Hematopoietic multipotent progenitor cell treated with erythropoietin and hydrocortisone succinate and interleukin-3 and kit ligand, for 17 days (in vitro differentiated cells): ENCODE measurements at regions not wholly inside any gene's neighbourhood (a gene's known extent, or its start where the extent isn't known, plus 50 kb on each side); places are given as distances from the start of the nearest gene placed in this dataset.
"Not testable (repeated sequence)": the region's sequence is repeated elsewhere in the genome, so short reads cannot be mapped to it uniquely, and the experiment has no call there.

ENCODE experiments used
- DNase-seq: peaks from one replicate; pipeline ENCODE4 v3.0.0-alpha.2; 2015; ENCODE audit warnings: low spot score

DNA sequence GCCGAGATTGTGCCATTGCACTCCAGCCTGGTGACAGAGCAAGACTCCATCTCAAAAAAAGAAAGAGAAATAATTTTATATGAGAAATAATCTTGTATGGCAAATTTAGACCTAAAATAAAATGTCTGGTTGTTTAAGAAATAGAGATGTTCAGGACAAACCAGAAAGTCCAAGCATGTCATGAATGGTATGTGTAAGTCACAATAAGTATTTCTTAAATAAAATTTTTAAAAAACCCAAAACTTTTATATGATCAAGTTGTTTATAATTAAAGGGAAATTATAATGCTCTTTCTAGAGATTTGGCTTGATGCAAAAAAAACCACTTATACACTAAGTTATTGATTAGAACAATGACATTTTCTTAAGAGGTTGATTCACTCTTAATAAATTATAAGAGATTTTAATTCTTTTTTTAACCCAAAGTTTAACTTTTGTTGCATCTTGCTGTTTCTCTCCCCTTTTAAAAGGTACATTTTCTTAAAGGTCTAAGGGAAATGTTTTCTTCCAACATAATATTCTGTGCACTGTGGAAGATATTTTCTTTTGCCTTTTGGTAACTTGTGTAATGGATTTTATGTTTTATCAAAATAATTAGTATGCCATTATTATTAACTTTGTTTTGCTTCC is 105.7 kb downstream of the RTP4 start:
- no peak for DNase-seq

DNA sequence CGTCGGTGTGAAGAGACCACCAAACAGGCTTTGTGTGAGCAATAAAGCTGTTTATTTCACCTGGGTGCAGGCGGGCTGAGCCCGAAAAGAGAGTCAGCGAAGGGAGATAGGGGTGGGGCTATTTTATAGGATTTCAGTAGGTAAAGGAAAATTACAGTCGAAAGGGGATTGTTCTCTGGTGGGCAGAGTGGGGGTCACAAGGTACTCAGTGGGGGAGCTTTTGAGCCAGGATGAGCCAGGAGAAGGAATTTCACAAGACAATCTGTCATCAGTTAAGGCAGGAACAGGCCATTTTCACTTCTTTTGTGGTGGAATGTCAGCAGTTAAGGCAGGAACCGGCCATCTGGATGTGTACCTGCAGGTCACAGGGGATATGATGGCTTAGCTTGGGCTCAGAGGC is 98.1 kb downstream of the RTP4 start:
- DNase-seq, result not testable (repeated sequence)

- no peak for DNase-seq
Observed at GRCh38 chr3:187465503-187465902, 97.3 kb downstream of the RTP4 start.

DNA sequence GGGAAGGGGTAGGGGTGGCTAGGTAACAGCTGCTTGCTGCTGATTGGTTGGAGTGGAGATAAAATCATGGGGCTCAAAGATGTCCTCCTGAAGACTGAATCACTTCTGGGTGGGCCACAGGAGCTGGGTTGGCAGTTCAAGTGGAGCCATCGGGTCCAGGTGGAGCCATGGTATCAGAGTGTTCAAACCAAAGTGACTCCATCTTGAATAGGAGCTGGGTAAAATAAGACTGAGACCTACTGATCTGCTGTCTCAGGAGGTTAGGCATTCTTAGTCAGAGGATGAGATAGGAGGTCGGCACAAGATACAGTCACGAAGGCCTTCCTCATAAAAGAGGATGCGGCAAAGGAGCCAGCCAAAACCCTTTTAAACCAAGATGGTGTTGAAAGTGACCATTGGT is 96.5 kb downstream of the RTP4 start:
- no peak for DNase-seq

DNA sequence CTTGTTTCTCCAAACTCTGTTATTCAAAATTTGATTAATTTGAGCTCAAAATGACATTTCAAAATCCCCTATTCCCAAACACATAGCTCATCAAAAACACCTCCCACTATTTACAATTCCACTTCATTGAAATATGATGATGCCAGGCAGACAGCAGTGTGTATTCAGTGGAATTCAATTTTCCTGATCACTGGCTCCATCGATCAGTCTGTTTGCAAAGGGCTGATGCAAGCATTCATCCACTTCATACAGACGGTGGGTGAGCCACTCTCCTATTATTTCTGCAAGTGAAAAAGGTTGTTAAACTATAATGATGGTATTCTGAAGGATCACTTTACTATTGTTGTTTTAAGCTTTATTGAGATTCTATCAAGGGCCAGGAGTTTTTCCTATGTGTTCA is 90.7 kb downstream of the RTP4 start:
- no peak for DNase-seq

DNA sequence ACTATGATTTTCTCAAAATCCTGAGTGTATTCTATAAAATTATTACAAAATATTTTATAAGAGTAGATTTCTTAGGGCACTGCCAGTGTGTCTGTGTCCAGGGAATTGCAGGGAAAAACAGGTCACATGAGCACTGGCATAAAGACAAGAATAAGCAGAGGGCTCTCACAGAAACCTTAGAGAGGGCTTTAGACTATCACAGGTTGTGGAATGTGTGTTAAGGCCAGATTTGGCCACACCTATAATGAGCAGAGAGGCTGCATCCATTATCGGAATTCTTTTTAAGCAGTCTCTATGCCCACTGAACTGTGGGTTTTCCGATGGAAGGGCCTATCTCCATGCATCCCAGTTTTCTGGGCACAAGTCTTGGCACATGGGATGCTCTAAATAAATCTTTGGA is 90.2 kb downstream of the RTP4 start:
- DNase-seq, result no peak

- no peak for DNase-seq
Observed at GRCh38 chr3:187456250-187456649, 88.1 kb downstream of the RTP4 start.

DNA sequence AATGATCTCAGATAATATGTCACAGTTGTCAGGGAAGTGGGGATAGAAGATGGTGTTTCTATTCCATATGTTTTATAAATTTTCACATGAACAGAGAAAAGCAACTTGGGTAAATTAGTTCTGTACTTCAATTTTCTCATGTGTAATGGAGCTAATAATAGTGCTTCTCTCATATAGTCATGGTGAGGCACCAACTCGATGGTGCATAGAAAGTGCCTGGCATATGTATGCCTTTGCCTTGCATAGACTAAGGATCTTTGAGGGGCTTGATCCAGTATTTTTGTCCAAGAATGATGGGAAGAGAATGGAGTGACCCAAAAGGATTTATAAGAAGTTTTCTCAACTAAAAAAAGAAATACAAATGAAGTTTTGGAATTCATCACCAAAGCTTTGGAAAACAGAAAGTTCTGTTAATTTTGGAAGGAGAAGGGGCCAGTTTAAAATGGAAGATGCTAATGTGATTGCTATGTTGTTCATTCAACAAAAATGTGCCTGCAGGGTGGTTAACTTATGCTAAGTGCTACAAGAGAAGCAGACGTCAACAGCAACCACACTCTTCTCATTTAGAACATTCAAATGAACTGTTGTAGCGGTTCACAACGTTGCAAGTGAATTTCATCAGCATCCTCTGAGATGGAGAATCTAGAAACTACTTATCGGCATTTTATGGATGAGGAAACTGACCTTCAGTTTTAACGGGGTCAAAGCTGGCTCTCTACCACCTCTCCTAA is 86.1 kb downstream of the RTP4 start:
- DNase-seq, result no peak

- DNase-seq, result no peak
Observed at GRCh38 chr3:187450431-187451190, 82.4 kb downstream of the RTP4 start.

DNA sequence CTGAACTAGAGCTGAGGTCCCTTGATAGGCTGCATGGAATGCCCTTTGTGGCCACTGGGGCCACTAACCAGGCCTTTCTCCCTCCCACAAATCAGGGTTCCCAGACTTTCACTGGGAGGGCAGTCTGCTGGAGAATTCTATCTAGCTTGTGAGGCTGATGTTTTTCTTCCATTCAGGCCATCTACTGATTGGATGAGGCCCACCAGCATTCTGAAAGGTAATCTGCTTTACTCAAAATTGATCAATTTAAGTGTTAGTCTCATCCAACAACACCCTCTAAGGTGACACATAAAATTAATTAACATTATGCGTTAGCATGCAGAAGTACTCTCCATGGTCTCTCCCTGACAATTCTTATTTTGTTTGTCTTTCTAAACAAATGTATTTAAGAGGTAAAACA is 80.5 kb downstream of the RTP4 start:
- no peak for DNase-seq

GRCh38 chr3:187447737-187448136 is 79.6 kb downstream of the RTP4 start:
- no peak for DNase-seq

DNA sequence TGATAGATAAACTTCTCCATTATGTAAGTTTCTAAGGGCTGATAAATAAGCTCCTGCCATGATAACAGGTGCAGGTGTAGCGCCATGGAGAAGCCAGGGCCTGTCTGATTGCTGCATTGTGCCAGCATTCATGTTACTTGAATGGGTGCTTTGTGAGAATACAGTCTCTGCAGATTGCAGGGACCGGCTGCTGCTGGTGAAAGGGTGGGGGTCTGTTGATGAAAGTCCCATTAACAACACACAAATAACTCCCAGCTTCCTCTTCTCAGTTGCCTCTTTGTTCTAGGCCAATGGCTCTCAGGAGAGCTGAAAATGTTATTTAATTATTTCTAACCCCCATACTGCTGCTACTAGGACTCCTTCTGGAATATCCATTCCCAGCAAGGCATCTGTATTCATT is 77.2 kb downstream of the RTP4 start:
- DNase-seq, result no peak

GRCh38 chr3:187434524-187434923 is 66.3 kb downstream of the RTP4 start:
- no peak for DNase-seq

DNA sequence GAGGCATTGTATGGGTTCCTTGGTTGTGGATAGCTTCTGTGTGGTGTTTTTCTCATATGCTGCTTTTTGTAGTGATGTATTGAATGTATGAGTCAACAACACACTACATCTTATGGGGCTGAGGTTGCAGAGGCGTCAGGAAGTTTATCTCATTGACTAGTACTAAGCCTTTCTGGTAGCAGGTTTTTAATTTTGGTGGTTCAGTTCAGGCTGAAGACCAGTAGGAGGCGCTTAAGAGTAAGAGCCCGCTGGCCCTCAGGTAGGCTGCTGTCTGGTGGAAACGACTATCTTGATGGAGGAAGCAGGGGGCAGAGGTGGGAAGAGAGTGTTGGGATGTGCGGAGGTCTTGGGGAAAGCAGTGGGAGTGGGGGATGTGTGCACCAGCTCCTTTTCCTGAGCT is 62.4 kb downstream of the RTP4 start:
- no peak for DNase-seq
